NCI-H1048 (cell line): ENCODE measurements at regions not wholly inside any gene's neighbourhood (a gene's known extent, or its start where the extent isn't known, plus 50 kb on each side); places are given as distances from the start of the nearest gene placed in this dataset.

Experiments used
- DNase-seq: peaks from one replicate; lab custom pipeline; 2025; lab: John Stamatoyannopoulos, UW

- DNase-seq = no peak
Observed at GRCh38 chr7:46205478-46205877, 284.4 kb upstream of the IGFBP3 start.

DNA sequence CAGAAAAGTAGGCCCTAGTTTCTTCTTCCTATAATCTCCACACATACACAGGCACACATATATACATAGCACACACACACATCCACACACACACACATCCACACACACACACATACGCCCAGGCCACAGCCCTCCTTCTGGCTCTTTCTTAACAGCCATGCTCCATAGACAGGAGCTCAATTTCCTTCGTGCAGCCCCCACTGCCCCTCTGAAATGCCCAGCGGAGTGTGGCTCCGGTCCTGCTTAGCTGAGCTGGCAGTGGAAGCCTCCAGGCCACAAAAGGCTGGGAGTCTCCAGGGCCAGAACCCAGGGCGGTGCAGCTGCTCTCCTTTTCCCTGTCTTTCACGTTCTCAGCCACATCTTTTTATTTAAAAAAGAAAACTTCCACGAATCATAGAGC is 282.9 kb upstream of the IGFBP3 start:
- no peak for DNase-seq

DNA sequence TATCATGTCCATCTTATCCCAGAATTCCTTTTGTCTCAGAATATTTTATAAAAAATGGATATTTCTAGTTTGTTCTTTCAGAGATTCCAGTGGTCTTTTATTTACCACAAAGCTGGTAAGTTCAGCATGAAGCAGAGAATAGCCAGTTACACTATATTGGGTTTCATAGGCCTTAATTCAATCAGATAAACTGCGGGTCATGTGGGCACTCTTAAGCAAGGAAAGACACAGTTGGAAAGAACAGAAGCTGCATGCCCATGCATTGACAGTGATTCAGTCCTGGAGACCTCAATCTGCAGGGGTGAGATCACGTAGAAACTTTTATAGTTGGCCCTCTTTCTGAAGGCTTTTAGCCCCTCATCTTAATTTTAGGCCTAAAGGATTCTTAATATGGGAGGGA is 281.3 kb upstream of the IGFBP3 start:
- no peak for DNase-seq

- DNase-seq = no peak
Observed at GRCh38 chr7:46201961-46202360, 280.9 kb upstream of the IGFBP3 start.

- no peak for DNase-seq
Observed at GRCh38 chr7:46198701-46199100, 277.6 kb upstream of the IGFBP3 start.

- no peak for DNase-seq
Observed at GRCh38 chr7:46197785-46198540, 276.9 kb upstream of the IGFBP3 start.

- DNase-seq = no peak
Observed at GRCh38 chr7:46195934-46196333, 274.9 kb upstream of the IGFBP3 start.

DNA sequence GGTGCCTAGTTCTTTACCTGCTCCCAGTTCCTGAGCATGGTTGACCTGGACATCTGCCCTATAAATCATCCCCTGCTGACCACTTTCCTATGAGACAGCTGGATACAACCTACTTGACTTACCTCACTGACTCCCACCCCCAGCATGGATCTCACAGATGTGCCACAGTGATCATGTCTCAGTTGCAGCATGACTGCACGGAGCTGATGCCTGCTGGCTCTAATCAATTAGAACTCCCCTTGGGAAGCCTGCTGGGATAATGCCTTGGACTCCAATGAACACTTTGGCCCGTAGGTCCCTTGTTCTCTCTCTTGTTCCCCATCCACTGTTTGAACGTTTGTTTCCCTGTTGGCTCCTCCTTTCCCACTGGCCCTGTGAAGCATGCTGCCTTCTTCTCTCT is 271.2 kb upstream of the IGFBP3 start:
- no peak for DNase-seq

- no peak for DNase-seq
Observed at GRCh38 chr7:46191776-46192175, 270.7 kb upstream of the IGFBP3 start.

DNA sequence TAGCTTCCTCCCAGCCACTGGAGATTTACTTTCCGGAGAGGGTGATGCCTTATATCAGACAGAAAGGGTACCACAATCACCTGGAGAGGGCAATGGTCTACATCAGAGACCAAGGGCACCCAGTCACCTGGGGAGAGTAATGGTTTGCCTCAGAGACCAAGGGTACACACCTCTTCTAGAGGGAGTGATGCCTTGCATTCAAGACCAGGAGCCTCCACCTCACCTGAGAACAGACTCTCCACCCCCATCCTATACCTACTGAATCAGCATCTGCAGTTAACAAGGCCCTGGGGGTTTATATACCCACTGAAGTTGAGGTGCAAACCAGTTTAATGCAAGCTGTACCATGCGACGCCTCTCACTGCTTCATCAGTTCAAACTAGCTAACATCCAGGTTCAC is 270.2 kb upstream of the IGFBP3 start:
- DNase-seq = no peak

- no peak for DNase-seq
Observed at GRCh38 chr7:46189255-46189790, 268.3 kb upstream of the IGFBP3 start.

DNA sequence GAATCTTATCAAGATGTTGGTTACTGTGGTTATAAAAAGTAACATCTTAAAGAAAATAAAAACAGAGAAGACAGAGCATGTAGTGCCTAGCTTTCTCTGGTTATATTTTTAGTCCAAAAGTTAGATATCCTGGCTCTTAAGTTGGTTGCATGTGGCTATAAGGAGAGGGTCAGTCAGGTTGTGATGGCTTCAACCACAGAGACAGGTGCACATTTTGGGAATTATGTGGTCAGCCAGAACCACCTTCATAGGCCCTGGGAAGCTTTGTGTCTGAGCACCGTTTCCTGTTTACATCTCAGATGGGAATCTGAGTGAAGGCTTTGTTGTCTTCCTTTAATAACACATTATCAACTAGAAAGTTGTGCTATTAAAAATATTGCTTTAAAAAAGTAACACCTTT is 265.1 kb upstream of the IGFBP3 start:
- DNase-seq = no peak

DNA sequence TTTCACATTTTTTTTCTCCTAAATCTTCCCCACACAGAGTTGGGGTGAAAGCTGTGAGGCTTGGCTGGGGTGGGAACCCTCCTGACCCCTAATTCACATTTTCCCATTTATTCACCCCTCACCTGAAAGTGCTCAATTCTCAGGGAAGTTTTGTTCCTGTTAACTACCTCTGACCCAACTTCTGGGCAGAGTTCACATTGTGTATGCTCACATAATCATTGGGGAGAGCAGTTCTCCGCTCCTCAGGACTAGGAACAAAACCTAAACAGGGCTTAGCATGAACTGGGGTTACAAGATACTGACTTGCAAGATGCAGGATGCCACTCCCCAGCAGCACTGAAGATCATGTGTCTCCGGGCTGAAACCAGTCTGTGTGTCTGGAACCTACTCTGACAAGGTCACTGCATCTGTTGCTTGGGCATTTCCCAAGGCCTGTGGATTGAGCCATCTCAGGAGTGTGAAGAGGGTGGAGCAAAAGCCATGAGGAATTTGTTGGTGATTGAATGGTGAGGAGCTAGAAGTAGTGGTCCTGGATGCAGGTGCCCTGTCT is 258.1 kb upstream of the IGFBP3 start:
- no peak for DNase-seq

GRCh38 chr7:46178661-46179060 is 257.6 kb upstream of the IGFBP3 start:
- DNase-seq = no peak

GRCh38 chr7:46177821-46178220 is 256.7 kb upstream of the IGFBP3 start:
- DNase-seq = no peak

DNA sequence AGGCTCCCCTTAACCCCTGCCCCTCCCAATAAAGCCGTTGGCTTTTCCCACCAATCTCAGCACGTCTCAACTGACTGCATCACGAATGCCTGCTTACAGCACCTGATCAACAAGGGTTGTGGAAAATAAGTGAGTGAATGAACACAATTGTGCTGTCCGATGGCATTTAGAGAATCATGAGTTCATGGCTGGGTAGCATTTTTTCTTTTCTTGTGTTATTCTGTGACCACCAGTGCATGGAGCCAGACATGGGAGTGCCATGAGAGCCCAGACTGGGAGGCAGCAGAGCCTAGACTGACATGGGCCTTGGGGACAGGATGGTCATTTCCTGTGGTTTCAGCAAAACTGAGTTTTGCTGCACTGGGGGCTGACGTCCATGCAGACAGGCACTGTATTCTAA is 254.1 kb upstream of the IGFBP3 start:
- no peak for DNase-seq

GRCh38 chr7:46174196-46174580 is 253.1 kb upstream of the IGFBP3 start:
- no peak for DNase-seq

GRCh38 chr7:46173476-46174195 is 252.6 kb upstream of the IGFBP3 start:
- no peak for DNase-seq

- no peak for DNase-seq
Observed at GRCh38 chr7:46170792-46171191, 249.7 kb upstream of the IGFBP3 start.

- DNase-seq = no peak
Observed at GRCh38 chr7:46170021-46170420, 248.9 kb upstream of the IGFBP3 start.

DNA sequence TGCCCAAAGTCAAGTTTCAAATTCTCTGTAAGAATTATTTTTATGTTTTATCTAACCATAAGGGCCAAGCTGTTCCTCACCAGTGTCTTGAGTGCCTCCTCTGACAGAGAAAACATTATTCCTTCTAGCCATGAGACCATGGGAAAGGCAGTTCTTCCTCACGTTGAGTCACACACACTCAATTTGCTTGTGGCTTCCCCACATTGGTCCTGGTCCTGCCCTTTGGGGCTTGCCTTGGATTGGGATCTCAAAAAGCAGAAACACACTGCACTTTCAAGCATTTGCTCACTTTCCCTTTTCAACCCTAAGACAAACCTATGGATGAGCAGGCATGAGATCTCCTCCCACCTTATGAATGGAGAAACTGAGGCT is 248.3 kb upstream of the IGFBP3 start:
- DNase-seq = no peak

GRCh38 chr7:46168671-46169383 is 247.8 kb upstream of the IGFBP3 start:
- DNase-seq = no peak

DNA sequence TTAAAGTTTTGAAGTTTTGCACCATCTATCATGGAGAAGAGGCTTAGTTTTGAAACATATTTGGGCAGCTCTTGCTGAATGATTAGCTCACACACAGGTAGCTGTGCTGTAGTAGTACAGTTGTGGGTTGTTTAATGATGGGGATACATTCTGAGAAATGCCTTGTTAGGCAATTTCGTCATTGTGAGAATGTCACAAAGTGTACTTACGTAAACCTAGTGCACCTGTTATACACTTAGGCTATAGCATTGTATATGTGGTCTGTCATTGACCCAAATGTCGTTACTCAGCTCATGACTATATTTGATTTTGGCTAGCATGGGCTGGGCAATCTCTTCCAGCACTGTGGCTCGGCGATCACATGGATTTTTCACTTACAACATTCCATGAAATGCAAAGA is 247.2 kb upstream of the IGFBP3 start:
- no peak for DNase-seq
